GM03348 (cell line): ENCODE measurements at regions not wholly inside any gene's neighbourhood (a gene's known extent, or its start where the extent isn't known, plus 50 kb on each side); places are given as distances from the start of the nearest gene placed in this dataset.

Experiments used
- DNase-seq: peaks from one replicate; pipeline ENCODE4 v3.0.0; 2012; ENCODE audit warnings: low spot score

GRCh38 chr5:114252226-114252625, 109.6 kb upstream of the KCNN2 start:
- no peak for DNase-seq

GRCh38 chr5:114255260-114255659, 106.6 kb upstream of the KCNN2 start:
- DNase-seq = no peak

- DNase-seq = no peak
Measured at GRCh38 chr5:114261989-114262388, 99.9 kb upstream of the KCNN2 start.

GRCh38 chr5:114265432-114266060, 96.3 kb upstream of the KCNN2 start:
- DNase-seq = no peak

GRCh38 chr5:114266374-114266773, 95.5 kb upstream of the KCNN2 start:
- DNase-seq = no peak

- DNase-seq = no peak
Measured at GRCh38 chr5:114296191-114296590, 65.7 kb upstream of the KCNN2 start.

- no peak for DNase-seq
Measured at GRCh38 chr5:114297915-114298314, 64.0 kb upstream of the KCNN2 start.

- no peak for DNase-seq
Measured at GRCh38 chr5:114305402-114306207, 56.3 kb upstream of the KCNN2 start.

GRCh38 chr5:114308017-114308416, 53.9 kb upstream of the KCNN2 start:
- no peak for DNase-seq

GRCh38 chr5:114308508-114308907, 53.4 kb upstream of the KCNN2 start:
- no peak for DNase-seq

- DNase-seq = no peak
Measured at GRCh38 chr5:114310666-114311065, 51.2 kb upstream of the KCNN2 start.

GRCh38 chr5:114311281-114311680, 50.6 kb upstream of the KCNN2 start:
- no peak for DNase-seq

- DNase-seq = no peak
Measured at GRCh38 chr5:114311968-114312367, 49.9 kb upstream of the KCNN2 start.
